Cardiac fibroblast (primary cell): ENCODE measurements at regions not wholly inside any gene's neighbourhood (a gene's known extent, or its start where the extent isn't known, plus 50 kb on each side); places are given as distances from the start of the nearest gene placed in this dataset.

Experiments
- DNase-seq, 2 donors: peaks; one replicate each; pipeline versions ENCODE4 v3.0.0 to v3.0.0-alpha.2; 2010; ENCODE audit warnings: low read depth in 2 of 2
- H3K4me3 ChIP-seq, 2 donors: replicated peaks in 1 of 2; 1 replicate in 1 of 2; 2 replicates in 1 of 2; pipeline ENCODE4 v1.5.1; 2011; ENCODE audit warnings: low read depth in 2 of 2, low read length in 2 of 2, mild to moderate bottlenecking in 2 of 2, moderate library complexity in 1 of 2
- TF ChIP-seq, protein P1 (sequence below): IDR thresholded peaks from one replicate; pipeline ENCODE4 v1.5.1; 2011; ENCODE audit warnings: low read depth, mild to moderate bottlenecking, low read length, inconsistent platforms

- H3K4me3 ChIP-seq, result no peak overlapping the region
- TF ChIP-seq, protein P1, sequence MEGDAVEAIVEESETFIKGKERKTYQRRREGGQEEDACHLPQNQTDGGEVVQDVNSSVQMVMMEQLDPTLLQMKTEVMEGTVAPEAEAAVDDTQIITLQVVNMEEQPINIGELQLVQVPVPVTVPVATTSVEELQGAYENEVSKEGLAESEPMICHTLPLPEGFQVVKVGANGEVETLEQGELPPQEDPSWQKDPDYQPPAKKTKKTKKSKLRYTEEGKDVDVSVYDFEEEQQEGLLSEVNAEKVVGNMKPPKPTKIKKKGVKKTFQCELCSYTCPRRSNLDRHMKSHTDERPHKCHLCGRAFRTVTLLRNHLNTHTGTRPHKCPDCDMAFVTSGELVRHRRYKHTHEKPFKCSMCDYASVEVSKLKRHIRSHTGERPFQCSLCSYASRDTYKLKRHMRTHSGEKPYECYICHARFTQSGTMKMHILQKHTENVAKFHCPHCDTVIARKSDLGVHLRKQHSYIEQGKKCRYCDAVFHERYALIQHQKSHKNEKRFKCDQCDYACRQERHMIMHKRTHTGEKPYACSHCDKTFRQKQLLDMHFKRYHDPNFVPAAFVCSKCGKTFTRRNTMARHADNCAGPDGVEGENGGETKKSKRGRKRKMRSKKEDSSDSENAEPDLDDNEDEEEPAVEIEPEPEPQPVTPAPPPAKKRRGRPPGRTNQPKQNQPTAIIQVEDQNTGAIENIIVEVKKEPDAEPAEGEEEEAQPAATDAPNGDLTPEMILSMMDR, result no peak
- DNase-seq, result no peak
Observed at GRCh38 chr2:16319551-16320121, 346.0 kb downstream of the CYRIA start.

- no peak overlapping the region for H3K4me3 ChIP-seq
- DNase-seq, result no peak
- TF ChIP-seq, protein P1, result no peak
Observed at GRCh38 chr2:16318474-16319195, 347.0 kb downstream of the CYRIA start.

- DNase-seq, result no peak
- TF ChIP-seq, protein P1, result no peak
- no peak overlapping the region for H3K4me3 ChIP-seq
Observed at GRCh38 chr2:16318051-16318450, 347.6 kb downstream of the CYRIA start.

DNA sequence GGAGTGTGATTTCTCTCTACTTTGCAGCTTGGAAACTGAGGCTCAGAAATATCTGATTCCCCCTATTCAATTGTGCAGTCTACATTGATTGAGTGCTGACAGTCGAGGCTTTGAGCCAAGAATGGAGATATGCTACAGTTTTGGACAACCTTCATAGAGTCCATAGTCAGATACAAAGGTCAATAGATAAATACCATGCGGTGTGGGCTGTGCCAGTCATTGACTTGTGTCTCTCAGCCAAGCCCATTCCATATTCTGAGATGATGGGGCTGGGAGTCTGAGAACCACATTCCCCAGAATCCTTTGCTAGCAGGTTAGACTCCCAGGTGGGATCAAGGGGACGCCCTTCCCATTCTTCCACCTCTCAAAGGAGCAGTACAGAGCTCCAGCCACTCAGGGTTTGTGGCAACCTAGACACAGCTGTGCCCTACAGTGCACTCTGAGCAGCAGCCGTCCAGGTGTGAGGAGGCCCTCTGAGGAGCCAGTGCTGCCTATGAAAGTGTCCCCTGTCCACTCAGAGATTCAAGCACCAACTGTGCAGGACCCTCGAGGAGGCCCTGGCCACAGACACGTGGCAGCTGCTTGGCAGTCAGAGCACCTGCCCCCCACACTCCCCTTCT lies 348.3 kb downstream of the CYRIA start:
- TF ChIP-seq, protein P1, result no peak
- H3K4me3 ChIP-seq, result no peak overlapping the region
- DNase-seq, result no peak

DNA sequence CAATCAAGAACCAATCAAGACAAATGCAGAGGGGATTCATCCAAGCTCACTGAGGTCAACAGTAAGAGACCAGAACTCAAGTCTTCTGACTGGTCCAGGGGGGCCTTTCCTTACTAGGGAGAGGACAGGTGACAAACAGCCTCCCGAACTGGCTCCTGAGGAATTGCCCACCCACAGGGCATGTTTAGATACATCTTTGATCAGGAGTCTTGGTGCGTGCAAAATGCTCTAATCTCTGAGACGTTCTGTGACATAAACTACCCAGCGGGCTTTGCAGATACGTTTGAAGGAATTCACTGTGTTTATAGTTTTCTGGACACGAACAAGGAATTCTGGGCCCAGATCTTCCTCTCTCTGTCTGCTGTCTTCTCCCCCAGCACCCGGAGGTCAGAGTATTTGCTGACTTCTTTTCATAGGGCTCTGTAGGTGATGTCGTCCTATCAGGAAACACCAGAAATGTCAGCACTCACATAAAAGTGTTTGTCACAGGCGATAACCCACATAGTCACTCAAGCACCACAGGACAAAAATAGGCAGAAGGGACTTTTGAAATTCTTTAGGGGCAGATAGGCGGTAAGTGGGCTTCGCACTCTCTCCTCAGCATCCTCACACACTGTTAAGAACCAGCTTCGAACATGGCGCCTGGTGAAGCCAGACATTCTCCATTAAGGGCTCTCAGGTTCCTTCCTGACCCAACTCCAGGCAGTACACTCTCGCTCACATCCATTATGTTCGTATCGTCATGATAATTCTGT lies 349.0 kb downstream of the CYRIA start:
- H3K4me3 ChIP-seq, result no peak overlapping the region
- TF ChIP-seq, protein P1, result no peak
- no peak for DNase-seq

- TF ChIP-seq, protein P1, result no peak
- H3K4me3 ChIP-seq, result no peak overlapping the region
- no peak for DNase-seq
Observed at GRCh38 chr2:16315908-16316307, 349.7 kb downstream of the CYRIA start.
